ENCODE measurements at regions not wholly inside any gene's neighbourhood (a gene's known extent, or its start where the extent isn't known, plus 50 kb on each side); places are given as distances from the start of the nearest gene placed in this dataset.

- WGBS: 91% methylated on average over 2 of the region's 2 CpGs
- DNase-seq (ENCODE audit: low read depth in 6 of 9, low spot score in 9 of 9): no peak
- H3K4me1 ChIP-seq (ENCODE audit: control insufficient read depth in 2 of 2, insufficient read depth in 2 of 2, low read length in 2 of 2): no peaks in the 10 kb centered on the region
- no peak overlapping the region for H3K4me3 ChIP-seq (ENCODE audit: low read length in 2 of 2)
- H3K27me3 ChIP-seq (ENCODE audit: control insufficient read depth in 2 of 2, insufficient read depth in 1 of 2, low read length in 1 of 2): no peaks in the 10 kb centered on the region
- H3K27ac ChIP-seq (ENCODE audit: low read depth in 1 of 2, low read length in 1 of 2): no peak overlapping the region
- no peaks in the 10 kb centered on the region for H3K36me3 ChIP-seq (ENCODE audit: control insufficient read depth in 2 of 2, insufficient read depth in 2 of 2, low read length in 1 of 2)
- H3K9me3 ChIP-seq (ENCODE audit: control insufficient read depth in 2 of 2, insufficient read depth in 1 of 2, low read length in 1 of 2): no peaks in the 10 kb centered on the region
Measured at GRCh38 chrX:30961387-30962174, 72.5 kb upstream of the TAB3 start.

- Histone ChIP-seq H3K4me3 (ENCODE audit: low read length in 2 of 2) (no peak overlapping the region), H3K36me3 (ENCODE audit: control insufficient read depth in 2 of 2, insufficient read depth in 2 of 2, low read length in 1 of 2) (no peaks in the 10 kb centered on the region), H3K9me3 (ENCODE audit: control insufficient read depth in 2 of 2, insufficient read depth in 1 of 2, low read length in 1 of 2) (no peaks in the 10 kb centered on the region), H3K4me1 (ENCODE audit: control insufficient read depth in 2 of 2, insufficient read depth in 2 of 2, low read length in 2 of 2) (no peaks in the 10 kb centered on the region), H3K27me3 (ENCODE audit: control insufficient read depth in 2 of 2, insufficient read depth in 1 of 2, low read length in 1 of 2) (no peaks in the 10 kb centered on the region), H3K27ac (ENCODE audit: low read depth in 1 of 2, low read length in 1 of 2) (no peak overlapping the region)
- 91% methylated on average over 6 of the region's 6 CpGs for WGBS
- DNase-seq (ENCODE audit: low read depth in 6 of 9, low spot score in 9 of 9): no peak
Measured at GRCh38 chrX:30957753-30958152, 68.7 kb upstream of the TAB3 start.

DNA sequence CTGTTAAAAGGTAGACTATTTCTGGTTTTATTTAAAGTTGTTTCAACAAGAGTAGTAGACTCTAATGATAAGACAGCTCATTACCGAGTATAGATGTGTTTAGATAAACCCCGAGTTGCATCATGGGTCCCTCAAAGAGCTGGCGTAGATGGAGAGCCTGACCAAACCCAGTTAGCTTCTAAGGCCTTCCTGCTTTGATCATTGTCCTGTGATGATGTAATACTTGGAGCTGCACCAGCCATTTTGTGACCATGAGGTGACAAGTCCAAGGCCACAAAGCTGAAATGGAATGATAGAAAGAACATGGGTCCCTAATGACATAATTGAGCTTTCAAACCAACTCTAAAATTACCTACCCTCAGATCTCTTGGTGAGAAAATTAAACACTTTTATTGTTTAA lies 66.6 kb upstream of the TAB3 start:
- DNase-seq (ENCODE audit: low read depth in 6 of 9, low spot score in 9 of 9): no peak

GRCh38 chrX:30951003-30951402 lies 61.9 kb upstream of the TAB3 start:
- H3K27me3 ChIP-seq (ENCODE audit: control insufficient read depth in 2 of 2, insufficient read depth in 1 of 2, low read length in 1 of 2): no peaks in the 10 kb centered on the region
- H3K4me3 ChIP-seq (ENCODE audit: low read length in 2 of 2): no peak overlapping the region
- DNase-seq (ENCODE audit: low read depth in 6 of 9, low spot score in 9 of 9): no peak
- no peaks in the 10 kb centered on the region for H3K9me3 ChIP-seq (ENCODE audit: control insufficient read depth in 2 of 2, insufficient read depth in 1 of 2, low read length in 1 of 2)
- no peaks in the 10 kb centered on the region for H3K36me3 ChIP-seq (ENCODE audit: control insufficient read depth in 2 of 2, insufficient read depth in 2 of 2, low read length in 1 of 2)
- H3K4me1 ChIP-seq (ENCODE audit: control insufficient read depth in 2 of 2, insufficient read depth in 2 of 2, low read length in 2 of 2): no peaks in the 10 kb centered on the region
- H3K27ac ChIP-seq (ENCODE audit: low read depth in 1 of 2, low read length in 1 of 2): no peak overlapping the region

More for the DNA sequence above, 66.6 kb upstream of the TAB3 start:
- H3K4me1 ChIP-seq (ENCODE audit: control insufficient read depth in 2 of 2, insufficient read depth in 2 of 2, low read length in 2 of 2): no peaks in the 10 kb centered on the region
- WGBS: 96% methylated on average over 3 of the region's 3 CpGs
- no peaks in the 10 kb centered on the region for H3K9me3 ChIP-seq (ENCODE audit: control insufficient read depth in 2 of 2, insufficient read depth in 1 of 2, low read length in 1 of 2)
- H3K36me3 ChIP-seq (ENCODE audit: control insufficient read depth in 2 of 2, insufficient read depth in 2 of 2, low read length in 1 of 2): no peaks in the 10 kb centered on the region
- no peak overlapping the region for H3K4me3 ChIP-seq (ENCODE audit: low read length in 2 of 2)
- no peaks in the 10 kb centered on the region for H3K27me3 ChIP-seq (ENCODE audit: control insufficient read depth in 2 of 2, insufficient read depth in 1 of 2, low read length in 1 of 2)
- H3K27ac ChIP-seq (ENCODE audit: low read depth in 1 of 2, low read length in 1 of 2): no peak overlapping the region

GRCh38 chrX:30950391-30950790 lies 61.3 kb upstream of the TAB3 start:
- 96% methylated on average over 2 of the region's 2 CpGs for WGBS

GRCh38 chrX:30949554-30949953 lies 60.5 kb upstream of the TAB3 start:
- no peaks in the 10 kb centered on the region for H3K27me3 ChIP-seq (ENCODE audit: control insufficient read depth in 2 of 2, insufficient read depth in 1 of 2, low read length in 1 of 2)
- no peaks in the 10 kb centered on the region for H3K36me3 ChIP-seq (ENCODE audit: control insufficient read depth in 2 of 2, insufficient read depth in 2 of 2, low read length in 1 of 2)
- H3K4me1 ChIP-seq (ENCODE audit: control insufficient read depth in 2 of 2, insufficient read depth in 2 of 2, low read length in 2 of 2): no peaks in the 10 kb centered on the region
- no peak for DNase-seq (ENCODE audit: low read depth in 6 of 9, low spot score in 9 of 9)
- WGBS: 98% methylated on average over 4 of the region's 4 CpGs
- H3K9me3 ChIP-seq (ENCODE audit: control insufficient read depth in 2 of 2, insufficient read depth in 1 of 2, low read length in 1 of 2): no peaks in the 10 kb centered on the region
- no peak overlapping the region for H3K4me3 ChIP-seq (ENCODE audit: low read length in 2 of 2)
- H3K27ac ChIP-seq (ENCODE audit: low read depth in 1 of 2, low read length in 1 of 2): no peak overlapping the region

More at GRCh38 chrX:30950391-30950790, 61.3 kb upstream of the TAB3 start:
- Histone ChIP-seq H3K9me3 (ENCODE audit: control insufficient read depth in 2 of 2, insufficient read depth in 1 of 2, low read length in 1 of 2) (no peaks in the 10 kb centered on the region), H3K4me3 (ENCODE audit: low read length in 2 of 2) (no peak overlapping the region), H3K27me3 (ENCODE audit: control insufficient read depth in 2 of 2, insufficient read depth in 1 of 2, low read length in 1 of 2) (no peaks in the 10 kb centered on the region), H3K27ac (ENCODE audit: low read depth in 1 of 2, low read length in 1 of 2) (no peak overlapping the region), H3K36me3 (ENCODE audit: control insufficient read depth in 2 of 2, insufficient read depth in 2 of 2, low read length in 1 of 2) (no peaks in the 10 kb centered on the region), H3K4me1 (ENCODE audit: control insufficient read depth in 2 of 2, insufficient read depth in 2 of 2, low read length in 2 of 2) (no peaks in the 10 kb centered on the region)
- DNase-seq (ENCODE audit: low read depth in 6 of 9, low spot score in 9 of 9): no peak

DNA sequence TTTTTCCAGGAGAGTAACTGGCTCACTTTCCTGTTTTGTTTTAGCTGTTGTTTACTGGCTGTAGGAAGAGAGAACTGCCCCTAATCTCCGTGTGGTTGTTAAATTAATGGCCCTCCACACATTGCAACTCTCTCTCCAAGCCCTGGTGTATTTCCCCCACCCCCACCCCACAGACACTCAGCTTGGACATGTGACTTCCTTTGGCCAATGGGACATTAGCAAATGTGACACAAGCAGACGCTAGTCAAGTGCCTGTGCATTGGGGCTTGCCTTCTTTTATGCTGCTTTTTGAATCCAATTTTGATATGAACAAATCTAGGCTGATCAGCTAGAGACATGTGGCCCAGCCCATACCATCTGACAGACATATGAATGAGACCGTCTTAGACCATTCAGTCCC lies 59.6 kb upstream of the TAB3 start:
- WGBS: 94% methylated on average over 3 of the region's 3 CpGs
- H3K4me1 ChIP-seq (ENCODE audit: control insufficient read depth in 2 of 2, insufficient read depth in 2 of 2, low read length in 2 of 2): no peaks in the 10 kb centered on the region
- H3K36me3 ChIP-seq (ENCODE audit: control insufficient read depth in 2 of 2, insufficient read depth in 2 of 2, low read length in 1 of 2): no peaks in the 10 kb centered on the region
- no peak for DNase-seq (ENCODE audit: low read depth in 6 of 9, low spot score in 9 of 9)
- no peaks in the 10 kb centered on the region for H3K9me3 ChIP-seq (ENCODE audit: control insufficient read depth in 2 of 2, insufficient read depth in 1 of 2, low read length in 1 of 2)
- no peak overlapping the region for H3K27ac ChIP-seq (ENCODE audit: low read depth in 1 of 2, low read length in 1 of 2)
- no peak overlapping the region for H3K4me3 ChIP-seq (ENCODE audit: low read length in 2 of 2)
- no peaks in the 10 kb centered on the region for H3K27me3 ChIP-seq (ENCODE audit: control insufficient read depth in 2 of 2, insufficient read depth in 1 of 2, low read length in 1 of 2)

GRCh38 chrX:30948051-30948450 lies 59.0 kb upstream of the TAB3 start:
- H3K36me3 ChIP-seq (ENCODE audit: control insufficient read depth in 2 of 2, insufficient read depth in 2 of 2, low read length in 1 of 2): no peaks in the 10 kb centered on the region
- no peaks in the 10 kb centered on the region for H3K27me3 ChIP-seq (ENCODE audit: control insufficient read depth in 2 of 2, insufficient read depth in 1 of 2, low read length in 1 of 2)
- no peaks in the 10 kb centered on the region for H3K9me3 ChIP-seq (ENCODE audit: control insufficient read depth in 2 of 2, insufficient read depth in 1 of 2, low read length in 1 of 2)
- no peak overlapping the region for H3K4me3 ChIP-seq (ENCODE audit: low read length in 2 of 2)
- DNase-seq (ENCODE audit: low read depth in 6 of 9, low spot score in 9 of 9): no peak
- 96% methylated on average over 2 of the region's 2 CpGs for WGBS
- H3K27ac ChIP-seq (ENCODE audit: low read depth in 1 of 2, low read length in 1 of 2): no peak overlapping the region
- H3K4me1 ChIP-seq (ENCODE audit: control insufficient read depth in 2 of 2, insufficient read depth in 2 of 2, low read length in 2 of 2): no peaks in the 10 kb centered on the region

- Histone ChIP-seq H3K27ac (ENCODE audit: low read depth in 1 of 2, low read length in 1 of 2) (no peak overlapping the region), H3K36me3 (ENCODE audit: control insufficient read depth in 2 of 2, insufficient read depth in 2 of 2, low read length in 1 of 2) (no peaks in the 10 kb centered on the region), H3K27me3 (ENCODE audit: control insufficient read depth in 2 of 2, insufficient read depth in 1 of 2, low read length in 1 of 2) (no peaks in the 10 kb centered on the region), H3K9me3 (ENCODE audit: control insufficient read depth in 2 of 2, insufficient read depth in 1 of 2, low read length in 1 of 2) (no peaks in the 10 kb centered on the region), H3K4me1 (ENCODE audit: control insufficient read depth in 2 of 2, insufficient read depth in 2 of 2, low read length in 2 of 2) (no peaks in the 10 kb centered on the region), H3K4me3 (ENCODE audit: low read length in 2 of 2) (no peak overlapping the region)
- no peak for DNase-seq (ENCODE audit: low read depth in 6 of 9, low spot score in 9 of 9)
Measured at GRCh38 chrX:30943984-30944383, 54.9 kb upstream of the TAB3 start.

Data from thymus (tissue), 11 donors.